KMS-11 (cell line): ENCODE measurements at regions not wholly inside any gene's neighbourhood (a gene's known extent, or its start where the extent isn't known, plus 50 kb on each side); places are given as distances from the start of the nearest gene placed in this dataset.
"Not testable (repeated sequence)": the region's sequence is repeated elsewhere in the genome, so short reads cannot be mapped to it uniquely, and the experiment has no call there.

Experiments used
- H2AFZ ChIP-seq: fragments of 200-600 bp; sonication (generic); 2 replicates; pipeline ENCODE4 v1.6.1; 2016; ENCODE audit warnings: antibody characterized with exemption, mixed run types, low read depth
- H3K27ac ChIP-seq: fragments of 200-600 bp; sonication (generic); 2 replicates; pipeline ENCODE4 v1.6.1; 2016; ENCODE audit warnings: mild to moderate bottlenecking, mixed run types
- H3K27me3 ChIP-seq: fragments of 200-600 bp; sonication (generic); 2 replicates; pipeline ENCODE4 v1.6.1; 2017; ENCODE audit warnings: mild to moderate bottlenecking, low read depth, mixed run types, moderate library complexity; ENCODE audit not compliant: insufficient read depth
- H3K36me3 ChIP-seq: fragments of 200-600 bp; sonication (generic); 2 replicates; pipeline ENCODE4 v1.6.1; 2017; ENCODE audit warnings: mild to moderate bottlenecking, mixed run types; ENCODE audit not compliant: insufficient read depth
- H3K4me1 ChIP-seq: fragments of 200-600 bp; sonication (generic); 2 replicates; pipeline ENCODE4 v1.6.1; 2016; ENCODE audit warnings: mild to moderate bottlenecking, low read depth, mixed run types; ENCODE audit not compliant: poor library complexity, severe bottlenecking
- H3K4me2 ChIP-seq: fragments of 200-600 bp; sonication (generic); 2 replicates; pipeline ENCODE4 v1.7.0; 2016; ENCODE audit warnings: mild to moderate bottlenecking, mixed run types
- H3K4me3 ChIP-seq: fragments of 200-600 bp; sonication (generic); IDR thresholded peaks from 2 replicates; pipeline ENCODE4 v1.6.1; 2017; ENCODE audit warnings: low read depth, low read length, mixed read lengths; ENCODE audit not compliant: insufficient read depth
- H3K79me2 ChIP-seq: fragments of 200-600 bp; sonication (generic); 2 replicates; pipeline ENCODE4 v1.6.1; 2016; ENCODE audit warnings: low read depth, mixed run types; ENCODE audit not compliant: insufficient read depth
- H3K9ac ChIP-seq: fragments of 200-600 bp; sonication (generic); 2 replicates; pipeline ENCODE4 v1.6.1; 2016; ENCODE audit warnings: mild to moderate bottlenecking, mixed run types
- H4K20me1 ChIP-seq: fragments of 200-600 bp; sonication (generic); 2 replicates; pipeline ENCODE4 v1.6.1; 2016; ENCODE audit warnings: mild to moderate bottlenecking, mixed run types; ENCODE audit not compliant: insufficient read depth

GRCh38 chr2:91591066-91591465, 2899.6 kb downstream of the RPIA start:
- not testable (repeated sequence) for H3K27ac ChIP-seq, H3K4me3 ChIP-seq

GRCh38 chr2:91597436-91597835, 2906.0 kb downstream of the RPIA start:
- H3K4me3 ChIP-seq, H3K4me2 ChIP-seq, H3K9ac ChIP-seq, H3K79me2 ChIP-seq, H4K20me1 ChIP-seq, H3K4me1 ChIP-seq, H3K36me3 ChIP-seq, H3K27me3 ChIP-seq, H3K27ac ChIP-seq, H2AFZ ChIP-seq: not testable (repeated sequence)

More at GRCh38 chr2:91591066-91591465, 2899.6 kb downstream of the RPIA start:
- not testable (repeated sequence) for H2AFZ ChIP-seq, H3K4me1 ChIP-seq, H3K79me2 ChIP-seq, H3K4me2 ChIP-seq, H3K27me3 ChIP-seq, H3K36me3 ChIP-seq, H4K20me1 ChIP-seq, H3K9ac ChIP-seq

- not testable (repeated sequence) for H3K36me3 ChIP-seq, H3K4me2 ChIP-seq, H3K79me2 ChIP-seq, H2AFZ ChIP-seq, H3K9ac ChIP-seq, H3K27ac ChIP-seq, H4K20me1 ChIP-seq, H3K4me1 ChIP-seq, H3K27me3 ChIP-seq, H3K4me3 ChIP-seq
These were observed 2907.0 kb downstream of the RPIA start for GRCh38 chr2:91598519-91598918.

GRCh38 chr2:91599000-91599399, 2907.5 kb downstream of the RPIA start:
- H3K4me2 ChIP-seq, H3K79me2 ChIP-seq, H3K4me1 ChIP-seq, H4K20me1 ChIP-seq, H3K36me3 ChIP-seq, H3K27ac ChIP-seq, H3K9ac ChIP-seq, H3K4me3 ChIP-seq, H2AFZ ChIP-seq, H3K27me3 ChIP-seq: not testable (repeated sequence)

DNA sequence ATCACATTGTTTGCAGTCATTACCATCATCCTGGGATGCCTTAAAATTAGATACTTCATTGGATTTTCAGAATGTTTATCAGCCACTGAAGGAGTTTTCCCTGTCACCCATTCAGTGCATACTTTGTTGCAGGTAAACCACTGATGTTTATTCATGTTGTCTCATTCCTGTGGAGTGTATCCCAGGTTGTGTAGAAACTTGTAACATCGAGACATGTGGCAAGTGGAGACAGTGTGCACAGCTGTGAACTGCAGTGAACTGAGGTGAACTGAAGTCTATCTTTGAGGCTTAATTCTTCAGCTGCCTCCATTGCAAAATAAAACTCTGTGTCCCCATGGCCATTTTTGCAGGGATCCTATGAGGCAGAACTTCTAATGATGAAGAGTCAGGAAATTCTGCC, 2911.4 kb downstream of the RPIA start:
- not testable (repeated sequence) for H3K9ac ChIP-seq, H3K27me3 ChIP-seq, H3K4me3 ChIP-seq, H3K79me2 ChIP-seq, H3K27ac ChIP-seq, H3K4me1 ChIP-seq, H2AFZ ChIP-seq, H4K20me1 ChIP-seq, H3K4me2 ChIP-seq, H3K36me3 ChIP-seq

GRCh38 chr2:91603996-91604395, 2912.5 kb downstream of the RPIA start:
- H3K4me2 ChIP-seq, H3K4me3 ChIP-seq, H3K9ac ChIP-seq, H3K27me3 ChIP-seq, H3K36me3 ChIP-seq, H2AFZ ChIP-seq, H3K4me1 ChIP-seq, H4K20me1 ChIP-seq, H3K27ac ChIP-seq, H3K79me2 ChIP-seq: not testable (repeated sequence)

GRCh38 chr2:91604629-91605028, 2913.2 kb downstream of the RPIA start:
- not testable (repeated sequence) for H3K27me3 ChIP-seq, H3K36me3 ChIP-seq, H3K9ac ChIP-seq, H3K4me1 ChIP-seq, H3K27ac ChIP-seq, H2AFZ ChIP-seq, H3K79me2 ChIP-seq, H4K20me1 ChIP-seq, H3K4me2 ChIP-seq, H3K4me3 ChIP-seq

- H3K4me2 ChIP-seq, H3K9ac ChIP-seq, H3K79me2 ChIP-seq, H3K27ac ChIP-seq, H3K4me3 ChIP-seq, H2AFZ ChIP-seq, H3K27me3 ChIP-seq, H3K36me3 ChIP-seq, H3K4me1 ChIP-seq, H4K20me1 ChIP-seq: not testable (repeated sequence)
These were observed 2932.3 kb downstream of the RPIA start for GRCh38 chr2:91623739-91624138.

- H3K4me1 ChIP-seq, H3K4me2 ChIP-seq, H3K79me2 ChIP-seq, H2AFZ ChIP-seq, H3K36me3 ChIP-seq, H3K27ac ChIP-seq, H3K4me3 ChIP-seq, H3K9ac ChIP-seq, H4K20me1 ChIP-seq, H3K27me3 ChIP-seq: not testable (repeated sequence)
These were observed 2937.0 kb downstream of the RPIA start for GRCh38 chr2:91628471-91628870.

DNA sequence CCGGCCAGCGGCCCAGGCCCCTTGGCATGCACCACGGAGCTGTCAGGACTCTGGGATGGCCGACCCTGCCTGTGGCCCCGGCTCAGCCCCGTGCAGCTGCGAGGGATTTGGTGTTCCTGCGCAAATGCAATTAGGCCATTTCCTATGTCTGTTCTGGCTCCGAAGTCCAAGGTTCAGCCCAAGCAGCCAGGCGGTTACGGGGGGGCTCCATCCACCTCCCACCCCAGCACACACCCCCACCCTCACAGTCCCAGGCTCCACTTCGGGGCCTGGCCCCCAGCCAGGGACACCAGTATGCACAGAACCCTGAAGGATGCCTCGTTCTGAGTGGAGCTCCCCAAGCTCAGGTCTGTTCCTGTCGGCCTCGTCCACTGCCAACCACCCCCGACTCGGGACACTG, 2965.7 kb downstream of the RPIA start:
- not testable (repeated sequence) for H2AFZ ChIP-seq, H3K9ac ChIP-seq, H3K4me3 ChIP-seq, H3K79me2 ChIP-seq, H3K36me3 ChIP-seq, H3K27me3 ChIP-seq, H3K27ac ChIP-seq, H4K20me1 ChIP-seq, H3K4me2 ChIP-seq, H3K4me1 ChIP-seq

- not testable (repeated sequence) for H3K27ac ChIP-seq, H3K27me3 ChIP-seq, H4K20me1 ChIP-seq, H3K4me2 ChIP-seq, H3K36me3 ChIP-seq, H3K4me1 ChIP-seq, H2AFZ ChIP-seq, H3K9ac ChIP-seq, H3K4me3 ChIP-seq, H3K79me2 ChIP-seq
These were observed 2966.9 kb downstream of the RPIA start for GRCh38 chr2:91658336-91658735.
